ENCODE measurements at regions not wholly inside any gene's neighbourhood (a gene's known extent, or its start where the extent isn't known, plus 50 kb on each side); places are given as distances from the start of the nearest gene placed in this dataset.
"Not testable (repeated sequence)": the region's sequence is repeated elsewhere in the genome, so short reads cannot be mapped to it uniquely, and the experiment has no call there.

DNA sequence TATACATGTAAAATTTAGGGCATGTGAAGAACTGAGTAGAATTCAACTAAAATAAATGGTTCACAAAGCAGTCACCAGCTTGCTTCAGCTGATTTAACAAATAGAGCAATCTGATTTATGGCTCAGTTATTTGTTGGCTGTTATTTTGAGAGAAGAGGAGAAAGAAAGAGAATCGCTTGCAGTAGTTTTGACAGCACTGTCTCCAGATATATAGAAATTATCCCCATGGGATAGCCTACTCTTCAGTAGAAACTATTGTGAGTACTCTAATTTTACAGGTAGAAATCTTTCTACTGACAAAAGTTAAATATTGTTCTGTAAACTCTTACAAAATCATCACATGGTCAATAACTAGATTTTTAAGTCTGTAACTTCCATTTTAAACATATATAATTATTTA, 1098.2 kb downstream of the MRPL39 start (continued):
- TF ChIP-seq, protein P1, sequence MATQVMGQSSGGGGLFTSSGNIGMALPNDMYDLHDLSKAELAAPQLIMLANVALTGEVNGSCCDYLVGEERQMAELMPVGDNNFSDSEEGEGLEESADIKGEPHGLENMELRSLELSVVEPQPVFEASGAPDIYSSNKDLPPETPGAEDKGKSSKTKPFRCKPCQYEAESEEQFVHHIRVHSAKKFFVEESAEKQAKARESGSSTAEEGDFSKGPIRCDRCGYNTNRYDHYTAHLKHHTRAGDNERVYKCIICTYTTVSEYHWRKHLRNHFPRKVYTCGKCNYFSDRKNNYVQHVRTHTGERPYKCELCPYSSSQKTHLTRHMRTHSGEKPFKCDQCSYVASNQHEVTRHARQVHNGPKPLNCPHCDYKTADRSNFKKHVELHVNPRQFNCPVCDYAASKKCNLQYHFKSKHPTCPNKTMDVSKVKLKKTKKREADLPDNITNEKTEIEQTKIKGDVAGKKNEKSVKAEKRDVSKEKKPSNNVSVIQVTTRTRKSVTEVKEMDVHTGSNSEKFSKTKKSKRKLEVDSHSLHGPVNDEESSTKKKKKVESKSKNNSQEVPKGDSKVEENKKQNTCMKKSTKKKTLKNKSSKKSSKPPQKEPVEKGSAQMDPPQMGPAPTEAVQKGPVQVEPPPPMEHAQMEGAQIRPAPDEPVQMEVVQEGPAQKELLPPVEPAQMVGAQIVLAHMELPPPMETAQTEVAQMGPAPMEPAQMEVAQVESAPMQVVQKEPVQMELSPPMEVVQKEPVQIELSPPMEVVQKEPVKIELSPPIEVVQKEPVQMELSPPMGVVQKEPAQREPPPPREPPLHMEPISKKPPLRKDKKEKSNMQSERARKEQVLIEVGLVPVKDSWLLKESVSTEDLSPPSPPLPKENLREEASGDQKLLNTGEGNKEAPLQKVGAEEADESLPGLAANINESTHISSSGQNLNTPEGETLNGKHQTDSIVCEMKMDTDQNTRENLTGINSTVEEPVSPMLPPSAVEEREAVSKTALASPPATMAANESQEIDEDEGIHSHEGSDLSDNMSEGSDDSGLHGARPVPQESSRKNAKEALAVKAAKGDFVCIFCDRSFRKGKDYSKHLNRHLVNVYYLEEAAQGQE (IDR thresholded peaks at IDR 0.05): no peak
- no peak for TF ChIP-seq GABPA (IDR thresholded peaks at IDR 0.05 in 1 of 2, conservative IDR thresholded peaks at IDR 0.05 in 1 of 2)
- TF ChIP-seq, protein P2, sequence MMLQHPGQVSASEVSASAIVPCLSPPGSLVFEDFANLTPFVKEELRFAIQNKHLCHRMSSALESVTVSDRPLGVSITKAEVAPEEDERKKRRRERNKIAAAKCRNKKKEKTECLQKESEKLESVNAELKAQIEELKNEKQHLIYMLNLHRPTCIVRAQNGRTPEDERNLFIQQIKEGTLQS (IDR thresholded peaks at IDR 0.05): no peak
- no peak for TF ChIP-seq NR2F2 (IDR thresholded peaks at IDR 0.05)

DNA sequence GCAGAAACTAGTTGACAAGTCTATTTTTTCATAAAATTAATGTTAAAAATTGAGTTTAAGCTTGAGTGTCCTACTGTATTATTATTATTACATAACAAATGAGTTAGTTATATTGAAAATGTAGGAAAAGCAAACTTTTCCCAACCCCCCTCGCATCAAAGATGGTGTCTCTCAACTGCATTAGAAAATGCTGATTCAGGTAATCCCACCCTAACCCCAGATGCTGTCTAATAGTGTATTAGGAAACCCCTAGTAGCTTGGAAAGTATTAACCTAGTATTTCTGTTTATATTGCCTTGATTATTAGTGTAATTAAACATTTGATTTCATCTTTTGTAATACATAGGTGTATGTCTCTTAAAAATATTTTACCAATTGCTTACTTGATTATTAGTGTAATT, 1120.3 kb downstream of the MRPL39 start:
- Histone ChIP-seq H3K27me3 (ENCODE audit: control insufficient read depth in 4 of 4, insufficient read depth in 4 of 4, low read length in 3 of 4) (peaks cover 0 to 3% (median 0%) of the 10 kb centered on the region in 4 donors), H3K27ac (ENCODE audit: low read depth in 1 of 2, low read length in 2 of 2) (no peak overlapping the region), H3K9me3 (ENCODE audit: control insufficient read depth in 4 of 4, low read length in 3 of 4) (no peaks in the 10 kb centered on the region), H3K4me1 (ENCODE audit: control insufficient read depth in 4 of 4, insufficient read depth in 4 of 4, low read length in 3 of 4) (no peaks in the 10 kb centered on the region), H3K36me3 (ENCODE audit: control insufficient read depth in 4 of 4, insufficient read depth in 3 of 4, low read depth in 1 of 4, low read length in 3 of 4) (no peaks in the 10 kb centered on the region), H3K9ac (ENCODE audit: low read depth in 1 of 2, low read length in 2 of 2) (no peak overlapping the region), H3K4me3 (ENCODE audit: low read depth in 1 of 3, low read length in 3 of 3) (no peak overlapping the region)
- TF ChIP-seq, protein P3, sequence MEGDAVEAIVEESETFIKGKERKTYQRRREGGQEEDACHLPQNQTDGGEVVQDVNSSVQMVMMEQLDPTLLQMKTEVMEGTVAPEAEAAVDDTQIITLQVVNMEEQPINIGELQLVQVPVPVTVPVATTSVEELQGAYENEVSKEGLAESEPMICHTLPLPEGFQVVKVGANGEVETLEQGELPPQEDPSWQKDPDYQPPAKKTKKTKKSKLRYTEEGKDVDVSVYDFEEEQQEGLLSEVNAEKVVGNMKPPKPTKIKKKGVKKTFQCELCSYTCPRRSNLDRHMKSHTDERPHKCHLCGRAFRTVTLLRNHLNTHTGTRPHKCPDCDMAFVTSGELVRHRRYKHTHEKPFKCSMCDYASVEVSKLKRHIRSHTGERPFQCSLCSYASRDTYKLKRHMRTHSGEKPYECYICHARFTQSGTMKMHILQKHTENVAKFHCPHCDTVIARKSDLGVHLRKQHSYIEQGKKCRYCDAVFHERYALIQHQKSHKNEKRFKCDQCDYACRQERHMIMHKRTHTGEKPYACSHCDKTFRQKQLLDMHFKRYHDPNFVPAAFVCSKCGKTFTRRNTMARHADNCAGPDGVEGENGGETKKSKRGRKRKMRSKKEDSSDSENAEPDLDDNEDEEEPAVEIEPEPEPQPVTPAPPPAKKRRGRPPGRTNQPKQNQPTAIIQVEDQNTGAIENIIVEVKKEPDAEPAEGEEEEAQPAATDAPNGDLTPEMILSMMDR (IDR thresholded peaks at IDR 0.05; ENCODE audit: low read depth, low read length, missing input control): no peak
- TF ChIP-seq RAD21 (IDR thresholded peaks at IDR 0.05): no peak
- TF ChIP-seq, protein P2 (IDR thresholded peaks at IDR 0.05): no peak
- no peak for DNase-seq (ENCODE audit: low spot score)
- 68% methylated on average over 1 of the region's 1 CpG for WGBS

DNA sequence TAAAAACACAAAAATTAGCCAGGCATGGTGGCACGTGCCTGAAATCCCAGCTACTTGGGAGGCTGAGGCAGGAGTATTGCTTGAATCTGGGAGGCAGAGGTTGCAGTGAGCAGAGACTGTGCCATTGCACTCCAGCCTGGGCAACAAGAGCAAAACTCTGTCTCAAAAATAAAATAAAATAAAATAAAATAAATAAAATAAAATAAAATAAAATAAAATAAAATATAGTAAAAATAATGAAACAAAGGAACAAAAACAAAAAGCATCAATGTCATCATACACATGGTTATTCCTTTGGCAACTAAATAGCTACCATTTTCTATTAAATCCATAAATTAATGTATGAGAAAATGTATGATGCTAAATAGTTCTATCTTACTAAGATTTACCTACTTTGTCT, 1123.9 kb downstream of the MRPL39 start:
- H3K36me3 ChIP-seq (ENCODE audit: control insufficient read depth in 4 of 4, insufficient read depth in 3 of 4, low read depth in 1 of 4, low read length in 3 of 4); H3K27me3 ChIP-seq (ENCODE audit: control insufficient read depth in 4 of 4, insufficient read depth in 4 of 4, low read length in 3 of 4); H3K9ac ChIP-seq (ENCODE audit: low read depth in 1 of 2, low read length in 2 of 2); H3K4me1 ChIP-seq (ENCODE audit: control insufficient read depth in 4 of 4, insufficient read depth in 4 of 4, low read length in 3 of 4); H3K9me3 ChIP-seq (ENCODE audit: control insufficient read depth in 4 of 4, low read length in 3 of 4); DNase-seq (ENCODE audit: low spot score); H3K4me3 ChIP-seq (ENCODE audit: low read depth in 1 of 3, low read length in 3 of 3); H3K27ac ChIP-seq (ENCODE audit: low read depth in 1 of 2, low read length in 2 of 2): not testable (repeated sequence)
- 80% methylated on average over 1 of the region's 1 CpG for WGBS

DNA sequence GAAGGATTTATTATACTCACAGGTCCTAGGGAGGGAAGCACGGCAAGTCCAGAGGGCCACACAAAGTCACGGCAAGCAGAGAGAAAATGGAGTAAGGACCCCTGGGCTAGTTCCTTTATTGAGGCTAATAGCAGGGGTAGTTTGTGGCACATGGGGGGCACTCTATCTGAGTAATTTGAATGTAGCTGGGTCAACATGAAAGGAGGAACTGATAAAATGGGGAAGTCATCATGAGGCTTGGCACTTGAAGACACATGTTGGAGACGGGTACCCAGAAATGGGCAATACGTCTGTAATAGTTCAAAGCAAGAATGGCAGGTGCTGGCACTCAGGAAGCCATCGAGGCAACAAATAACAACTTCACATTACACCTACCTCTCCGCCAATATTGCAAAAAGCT, 1136.4 kb downstream of the MRPL39 start:
- WGBS: 71% methylated on average over 6 of the region's 6 CpGs
- H3K36me3 ChIP-seq (ENCODE audit: control insufficient read depth in 4 of 4, insufficient read depth in 3 of 4, low read depth in 1 of 4, low read length in 3 of 4): no peaks in the 10 kb centered on the region
- H3K4me1 ChIP-seq (ENCODE audit: control insufficient read depth in 4 of 4, insufficient read depth in 4 of 4, low read length in 3 of 4): no peaks in the 10 kb centered on the region
- H3K27me3 ChIP-seq (ENCODE audit: control insufficient read depth in 4 of 4, insufficient read depth in 4 of 4, low read length in 3 of 4): no peaks in the 10 kb centered on the region
- H3K4me3 ChIP-seq (ENCODE audit: low read depth in 1 of 3, low read length in 3 of 3): no peak overlapping the region
- no peaks in the 10 kb centered on the region for H3K9me3 ChIP-seq (ENCODE audit: control insufficient read depth in 4 of 4, low read length in 3 of 4)
- no peak for DNase-seq (ENCODE audit: low spot score)
- H3K27ac ChIP-seq (ENCODE audit: low read depth in 1 of 2, low read length in 2 of 2): no peak overlapping the region
- no peak overlapping the region for H3K9ac ChIP-seq (ENCODE audit: low read depth in 1 of 2, low read length in 2 of 2)
- TF ChIP-seq, protein P2 (IDR thresholded peaks at IDR 0.05): no peak
- TF ChIP-seq, protein P3 (IDR thresholded peaks at IDR 0.05; ENCODE audit: low read depth, low read length, missing input control): no peak
- TF ChIP-seq RXRA (IDR thresholded peaks at IDR 0.05) (no peak), HNF4G (IDR thresholded peaks at IDR 0.05) (no peak), RAD21 (IDR thresholded peaks at IDR 0.05) (no peak), NR2F2 (IDR thresholded peaks at IDR 0.05) (no peak), SP1 (IDR thresholded peaks at IDR 0.05) (no peak), JUND (IDR thresholded peaks at IDR 0.05) (no peak), EGR1 (IDR thresholded peaks at IDR 0.05; ENCODE audit: low read depth in 2 of 2) (no peak), YY1 (IDR thresholded peaks at IDR 0.05) (no peak), FOXA1 (IDR thresholded peaks at IDR 0.05) (no peak)
- TF ChIP-seq, protein P4, sequence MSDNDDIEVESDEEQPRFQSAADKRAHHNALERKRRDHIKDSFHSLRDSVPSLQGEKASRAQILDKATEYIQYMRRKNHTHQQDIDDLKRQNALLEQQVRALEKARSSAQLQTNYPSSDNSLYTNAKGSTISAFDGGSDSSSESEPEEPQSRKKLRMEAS (IDR thresholded peaks at IDR 0.05): no peak
